ENCODE measurements at regions not wholly inside any gene's neighbourhood (a gene's known extent, or its start where the extent isn't known, plus 50 kb on each side); places are given as distances from the start of the nearest gene placed in this dataset.
"Not testable (repeated sequence)": the region's sequence is repeated elsewhere in the genome, so short reads cannot be mapped to it uniquely, and the experiment has no call there.

GRCh38 chr1:220942278-220942677 lies 63.0 kb downstream of the HLX start:
- no peak for DNase-seq (ENCODE audit: low read depth in 4 of 4, low spot score in 3 of 4)

DNA sequence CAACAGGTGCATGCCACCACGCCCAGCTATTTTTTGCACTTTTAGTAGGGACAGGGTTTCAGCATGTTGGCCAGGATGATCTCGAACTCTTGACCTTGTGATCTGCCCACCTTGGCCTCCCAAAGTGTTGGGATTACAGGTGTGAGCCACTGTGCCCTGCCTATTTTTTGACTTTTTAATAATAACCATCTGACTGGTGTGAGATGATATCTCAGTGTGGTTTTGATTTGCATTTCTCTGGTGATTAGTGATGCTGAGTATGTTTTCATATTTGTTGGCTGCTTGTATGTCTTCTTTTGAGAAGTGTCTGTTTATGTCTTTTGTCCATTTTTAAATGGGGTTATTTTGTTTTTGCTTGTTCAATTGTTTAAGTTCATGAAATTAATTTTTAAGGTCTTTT lies 63.7 kb downstream of the HLX start:
- not testable (repeated sequence) for DNase-seq (ENCODE audit: low read depth in 4 of 4, low spot score in 3 of 4)

- DNase-seq (ENCODE audit: low read depth in 4 of 4, low spot score in 3 of 4), result no peak
These were observed 64.2 kb downstream of the HLX start for GRCh38 chr1:220943319-220943996.

DNA sequence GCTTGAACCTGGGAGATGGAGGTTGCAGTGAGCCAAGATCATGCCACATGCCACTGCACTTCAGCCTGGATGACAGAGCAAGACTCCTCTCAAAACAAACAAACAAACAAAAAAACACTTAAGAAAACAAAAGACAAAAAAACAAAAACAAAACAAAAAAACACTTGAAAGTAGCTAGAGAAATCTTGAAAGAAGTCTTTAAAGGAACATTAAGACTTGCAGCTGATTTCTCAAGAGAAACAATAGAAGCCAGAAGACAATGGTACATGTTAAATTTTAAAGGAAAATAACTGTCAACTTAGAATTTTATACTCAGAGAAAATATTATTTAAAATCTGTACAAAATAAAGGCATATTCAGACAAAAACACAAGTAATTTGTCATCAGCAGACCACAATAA lies 71.3 kb downstream of the HLX start:
- DNase-seq (ENCODE audit: low read depth in 4 of 4, low spot score in 3 of 4), result no peak

DNA sequence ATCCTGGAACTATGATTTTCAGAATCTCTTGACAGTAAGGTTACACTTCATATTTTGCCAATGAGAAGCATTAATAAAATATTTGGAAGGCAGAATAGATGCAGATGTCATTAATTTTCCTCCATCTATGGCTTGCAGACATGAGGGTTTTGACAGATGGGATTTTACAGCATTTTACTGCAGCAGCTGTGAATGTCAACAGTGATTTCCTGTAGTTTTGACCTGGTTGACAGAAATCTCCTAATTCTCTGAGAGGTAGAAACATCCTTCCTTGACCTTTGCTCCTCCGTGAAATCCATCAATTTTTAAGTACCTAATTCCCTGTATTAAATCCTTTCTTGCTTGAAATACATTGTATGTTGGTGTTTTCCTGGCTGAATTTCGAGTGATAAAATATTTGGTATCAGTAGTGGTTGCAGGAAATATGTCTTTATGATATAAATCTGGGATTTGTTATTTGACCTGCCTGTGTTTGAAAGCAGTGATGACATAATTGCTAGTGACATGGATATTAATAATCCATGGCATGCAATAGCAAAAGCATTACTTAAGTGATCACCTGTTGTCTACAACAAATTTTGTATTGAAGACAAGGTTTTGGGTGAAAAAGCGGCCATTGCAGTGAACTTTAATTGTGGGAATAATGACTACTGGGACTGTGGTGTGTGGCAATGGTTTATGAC lies 73.9 kb downstream of the HLX start:
- no peak for DNase-seq (ENCODE audit: low read depth in 4 of 4, low spot score in 3 of 4)

DNA sequence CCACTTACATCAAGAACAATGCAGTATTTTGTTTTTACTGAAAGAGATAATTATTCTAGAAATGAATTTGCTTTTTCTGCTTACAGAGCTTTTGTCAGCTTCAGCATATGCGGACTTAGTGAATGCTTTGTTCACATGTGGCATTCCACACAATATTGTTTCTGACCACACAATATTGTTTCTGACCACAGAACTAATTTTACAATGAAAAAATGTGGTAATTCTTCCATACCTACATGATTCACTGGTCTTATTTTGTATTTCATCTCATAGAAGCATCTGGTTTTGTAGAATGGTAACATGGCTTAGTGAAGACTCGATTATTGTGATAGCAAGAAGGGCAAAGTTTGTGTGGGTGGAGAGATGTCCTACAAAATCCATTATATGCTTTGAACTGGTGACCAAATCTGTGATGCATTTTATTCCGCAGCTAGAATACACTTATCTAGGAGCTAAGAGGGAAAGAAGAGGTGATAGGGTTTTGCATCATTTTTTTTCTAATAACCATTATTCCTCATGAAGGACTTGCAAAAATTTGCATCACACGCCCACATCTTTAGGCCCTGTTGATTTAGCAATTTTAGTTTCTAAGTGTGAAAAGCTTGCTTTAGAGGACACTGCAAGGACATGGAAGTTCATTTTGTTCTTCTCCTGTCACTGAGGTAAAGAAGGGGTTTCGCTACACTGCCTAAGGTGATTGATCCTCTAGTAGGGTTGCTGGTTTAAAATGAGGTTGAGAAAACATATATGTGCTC lies 75.3 kb downstream of the HLX start:
- DNase-seq (ENCODE audit: low read depth in 4 of 4, low spot score in 3 of 4), result no peak

- no peak for DNase-seq (ENCODE audit: low read depth in 4 of 4, low spot score in 3 of 4)
These were observed 75.9 kb downstream of the HLX start for GRCh38 chr1:220955116-220955515.

DNA sequence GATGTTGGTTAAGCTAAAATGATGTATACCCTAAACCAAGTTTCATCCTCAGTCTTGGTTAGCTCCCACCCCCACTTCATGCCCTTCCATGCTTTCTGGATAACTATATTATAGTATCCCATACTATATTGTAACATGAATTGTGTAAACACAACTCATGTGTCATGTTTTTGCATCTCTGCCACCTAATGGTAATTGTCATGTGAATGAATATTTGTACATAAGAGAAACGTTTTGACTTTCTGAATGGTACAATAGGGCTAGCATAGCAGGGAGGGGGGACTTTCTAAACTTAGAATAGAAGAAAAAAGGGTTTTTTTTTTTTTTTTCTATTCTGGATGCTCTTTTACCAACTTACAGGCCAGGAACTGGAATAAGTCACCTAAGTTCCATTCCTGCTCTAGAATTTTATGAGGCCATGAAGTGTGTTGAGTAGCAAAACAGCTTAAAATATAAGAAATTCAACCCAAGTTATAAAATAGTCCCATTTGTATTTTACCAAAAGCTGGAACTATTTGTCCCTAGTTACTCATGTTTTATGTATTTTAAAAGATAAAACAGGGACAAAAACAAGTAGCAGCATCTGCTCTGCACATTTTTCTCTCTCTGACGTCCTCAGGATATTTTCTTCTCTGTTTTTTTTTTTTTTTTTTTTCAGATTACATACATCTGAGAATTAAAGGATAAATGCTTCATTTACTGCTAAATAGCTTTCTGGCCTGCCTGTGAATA lies 77.4 kb downstream of the HLX start:
- no peak for DNase-seq (ENCODE audit: low read depth in 4 of 4, low spot score in 3 of 4)

GRCh38 chr1:220957233-220957605 lies 78.0 kb downstream of the HLX start:
- no peak for DNase-seq (ENCODE audit: low read depth in 4 of 4, low spot score in 3 of 4)

DNA sequence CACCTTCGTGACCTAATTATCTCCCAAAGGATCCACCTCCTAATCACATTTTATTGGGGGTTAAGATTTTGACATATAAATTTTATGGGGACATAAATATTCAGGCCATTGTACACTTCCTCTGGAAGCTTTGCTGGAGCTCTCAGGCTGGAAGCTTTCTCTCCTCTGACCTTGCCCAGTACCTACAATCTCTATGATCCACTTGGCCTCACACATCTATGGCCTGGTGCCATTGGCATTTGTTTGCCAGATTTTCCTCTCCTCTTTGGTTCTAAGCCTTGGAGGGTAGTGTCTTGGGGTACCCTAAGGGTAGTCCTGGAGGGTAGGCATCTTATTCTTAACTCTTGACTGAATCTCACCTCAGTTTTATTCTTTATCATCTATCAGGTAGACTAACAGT lies 79.0 kb downstream of the HLX start:
- no peak for DNase-seq (ENCODE audit: low read depth in 4 of 4, low spot score in 3 of 4)

DNA sequence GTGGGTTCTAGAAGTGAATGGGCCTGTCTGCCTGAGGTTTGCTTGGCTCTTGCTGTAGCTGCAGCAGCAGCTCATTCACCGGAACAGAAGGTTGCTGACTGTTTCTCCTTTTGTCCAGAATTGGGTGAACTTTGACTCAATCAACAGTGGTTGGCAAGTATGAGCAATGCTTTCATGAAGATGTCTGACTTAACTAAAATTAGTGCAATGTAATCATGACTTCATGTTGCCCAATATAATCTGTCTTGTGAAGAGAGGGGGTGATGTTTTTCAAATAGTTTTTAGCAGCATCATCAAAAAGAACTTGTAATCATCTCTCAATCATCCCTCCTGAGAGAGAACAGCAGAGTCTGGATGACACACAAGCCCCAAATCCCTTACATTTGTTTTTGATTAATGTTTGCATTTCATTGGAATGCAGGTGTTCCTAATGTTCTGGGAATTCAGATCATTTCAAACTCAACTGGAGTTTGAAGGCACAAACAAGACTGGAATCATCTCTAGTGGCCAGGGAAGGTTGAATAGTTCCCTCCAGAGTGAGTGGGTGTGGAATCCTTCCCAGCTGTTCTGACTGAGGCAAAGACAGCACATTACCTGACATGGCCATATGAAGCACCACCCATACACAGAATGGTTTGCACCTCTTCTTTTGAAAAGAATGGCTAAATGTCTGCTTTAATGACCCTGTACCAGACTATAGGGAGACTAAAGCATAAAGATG lies 82.9 kb downstream of the HLX start:
- DNase-seq (ENCODE audit: low read depth in 4 of 4, low spot score in 3 of 4), result no peak

DNA sequence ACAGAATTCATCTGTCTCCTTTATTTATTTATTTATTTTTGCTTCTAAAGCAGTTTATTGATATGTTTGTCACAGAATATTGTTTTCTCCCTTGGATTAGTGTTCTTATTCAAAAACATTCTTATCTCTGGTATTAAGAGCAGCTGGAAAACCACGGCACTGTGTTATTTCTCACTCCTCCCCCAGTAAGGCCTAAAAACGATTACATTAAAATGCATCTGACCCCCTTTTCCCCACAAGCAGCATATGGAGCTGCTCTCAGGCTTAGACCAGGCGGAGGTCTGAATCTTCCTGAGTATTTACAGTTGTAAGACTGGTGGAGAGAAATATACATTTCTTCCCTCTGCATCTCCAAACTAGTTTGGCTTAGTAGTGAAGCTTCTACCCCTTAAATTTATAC lies 86.8 kb downstream of the HLX start:
- no peak for DNase-seq (ENCODE audit: low read depth in 4 of 4, low spot score in 3 of 4)

- no peak for DNase-seq (ENCODE audit: low read depth in 4 of 4, low spot score in 3 of 4)
These were observed 87.2 kb downstream of the HLX start for GRCh38 chr1:220966473-220966872.

DNA sequence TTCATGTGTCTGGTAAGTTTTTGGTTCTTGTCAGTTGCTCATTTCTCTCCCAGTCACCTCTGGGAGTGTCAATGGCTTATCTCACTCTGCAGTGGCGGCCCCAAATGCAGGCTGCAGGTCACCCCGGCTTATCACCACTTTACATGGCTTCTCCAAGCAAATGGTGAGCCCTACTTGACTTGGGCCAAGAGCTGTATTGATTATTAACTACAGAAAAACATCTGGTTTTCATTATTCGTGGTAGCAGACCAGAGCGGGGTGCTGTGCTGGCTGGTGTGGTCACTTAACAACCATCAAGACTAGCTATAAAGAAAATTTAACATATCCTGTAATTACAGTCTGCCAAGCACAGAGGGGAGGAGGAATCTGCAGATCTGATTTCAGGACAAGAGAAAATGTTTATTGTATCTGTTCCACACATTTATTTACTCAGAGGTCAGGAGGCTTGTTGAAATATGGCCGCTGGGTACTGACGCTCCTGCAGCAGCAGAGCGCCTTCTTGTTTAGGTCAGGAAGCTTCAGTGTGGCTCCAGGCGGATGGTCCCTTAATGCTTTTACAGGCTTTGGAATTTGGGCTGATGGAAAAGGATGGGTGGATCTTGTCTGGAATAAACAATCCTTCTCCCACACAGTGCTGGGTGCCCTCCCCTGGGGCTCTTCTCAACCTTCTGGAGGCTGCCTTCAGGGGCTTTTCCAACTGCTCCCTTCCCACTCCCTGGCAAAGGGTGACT lies 87.8 kb downstream of the HLX start:
- DNase-seq (ENCODE audit: low read depth in 4 of 4, low spot score in 3 of 4), result no peak

GRCh38 chr1:220967911-220968310 lies 88.7 kb downstream of the HLX start:
- DNase-seq (ENCODE audit: low read depth in 4 of 4, low spot score in 3 of 4), result no peak

- DNase-seq (ENCODE audit: low read depth in 4 of 4, low spot score in 3 of 4), result not testable (repeated sequence)
These were observed 90.0 kb downstream of the HLX start for GRCh38 chr1:220969281-220969680.

DNA sequence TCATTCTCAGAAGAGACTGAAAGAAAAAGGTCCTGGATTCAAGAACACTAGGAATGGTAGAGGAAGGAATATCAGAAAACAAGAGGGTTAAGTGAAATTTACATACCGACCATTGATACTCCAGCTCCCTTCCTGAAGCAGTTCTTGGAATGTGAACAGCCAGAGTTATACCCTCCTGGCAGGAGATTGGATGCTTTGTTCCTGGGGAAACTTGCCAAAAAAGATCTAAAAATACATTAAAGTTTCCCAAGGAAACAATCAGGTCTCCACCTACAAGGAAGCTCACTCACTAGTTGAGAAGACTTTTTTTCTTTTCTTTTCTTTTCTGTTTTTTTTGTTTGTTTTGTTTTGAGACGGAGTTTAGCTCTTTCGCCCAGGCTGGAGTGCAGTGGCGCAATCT lies 91.1 kb downstream of the HLX start:
- no peak for DNase-seq (ENCODE audit: low read depth in 4 of 4, low spot score in 3 of 4)

DNA sequence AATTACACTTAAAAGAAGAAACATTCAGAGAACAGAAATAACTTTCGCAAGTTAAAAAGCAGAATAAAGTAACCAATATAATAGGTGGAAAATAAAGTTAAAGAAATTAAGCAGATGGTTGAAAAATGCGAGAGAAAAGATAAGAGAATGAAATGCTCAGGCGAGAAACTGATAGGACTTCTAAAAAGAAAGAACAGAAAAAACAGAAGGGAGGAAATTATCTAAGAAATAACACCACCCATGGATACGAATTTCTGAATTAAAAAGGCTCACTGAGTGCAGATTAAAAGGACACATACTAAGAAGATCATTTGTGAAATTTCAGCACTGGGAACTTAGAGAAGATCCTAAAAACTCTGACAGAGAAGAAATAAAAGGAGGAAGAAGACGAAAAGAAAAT lies 92.0 kb downstream of the HLX start:
- no peak for DNase-seq (ENCODE audit: low read depth in 4 of 4, low spot score in 3 of 4)

GRCh38 chr1:220974431-220974830 lies 95.2 kb downstream of the HLX start:
- DNase-seq (ENCODE audit: low read depth in 4 of 4, low spot score in 3 of 4), result no peak

GRCh38 chr1:220976390-220976789 lies 97.1 kb downstream of the HLX start:
- no peak for DNase-seq (ENCODE audit: low read depth in 4 of 4, low spot score in 3 of 4)

All from right renal pelvis (tissue), 4 donors.